WI38 (cell line): ENCODE measurements at regions not wholly inside any gene's neighbourhood (a gene's known extent, or its start where the extent isn't known, plus 50 kb on each side); places are given as distances from the start of the nearest gene placed in this dataset.

ENCODE experiments used
- H3K4me3 ChIP-seq: 2 replicates; pipeline ENCODE4 v1.5.1; 2011; ENCODE audit warnings: low read depth, mild to moderate bottlenecking, control low read depth, low read length
- TF ChIP-seq, protein P1 (sequence below): IDR thresholded peaks from 2 replicates; pipeline ENCODE4 v1.5.1; 2012; ENCODE audit warnings: low read depth, mild to moderate bottlenecking, control low read depth, low read length

DNA sequence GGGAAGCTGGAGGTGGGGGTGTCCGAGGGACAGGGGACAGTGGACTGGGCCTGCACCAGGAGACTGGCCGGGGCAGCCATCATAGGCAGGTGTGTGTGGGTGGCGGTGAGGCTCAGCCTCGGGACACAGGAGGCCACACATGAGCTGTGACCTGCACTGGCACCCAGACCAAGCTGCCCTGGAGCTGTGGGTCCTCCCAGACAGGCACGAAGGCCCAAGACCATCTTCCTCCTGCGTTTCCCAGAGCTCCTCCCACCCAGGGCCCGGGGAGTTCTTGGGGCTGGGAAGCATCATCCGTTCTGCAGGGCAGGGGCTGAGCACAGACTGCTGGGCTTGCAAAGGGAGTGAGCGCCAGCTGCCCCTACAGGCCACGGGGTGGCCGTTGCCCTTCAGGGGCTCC, 87.4 kb downstream of the PDGFA start:
- TF ChIP-seq, protein P1, sequence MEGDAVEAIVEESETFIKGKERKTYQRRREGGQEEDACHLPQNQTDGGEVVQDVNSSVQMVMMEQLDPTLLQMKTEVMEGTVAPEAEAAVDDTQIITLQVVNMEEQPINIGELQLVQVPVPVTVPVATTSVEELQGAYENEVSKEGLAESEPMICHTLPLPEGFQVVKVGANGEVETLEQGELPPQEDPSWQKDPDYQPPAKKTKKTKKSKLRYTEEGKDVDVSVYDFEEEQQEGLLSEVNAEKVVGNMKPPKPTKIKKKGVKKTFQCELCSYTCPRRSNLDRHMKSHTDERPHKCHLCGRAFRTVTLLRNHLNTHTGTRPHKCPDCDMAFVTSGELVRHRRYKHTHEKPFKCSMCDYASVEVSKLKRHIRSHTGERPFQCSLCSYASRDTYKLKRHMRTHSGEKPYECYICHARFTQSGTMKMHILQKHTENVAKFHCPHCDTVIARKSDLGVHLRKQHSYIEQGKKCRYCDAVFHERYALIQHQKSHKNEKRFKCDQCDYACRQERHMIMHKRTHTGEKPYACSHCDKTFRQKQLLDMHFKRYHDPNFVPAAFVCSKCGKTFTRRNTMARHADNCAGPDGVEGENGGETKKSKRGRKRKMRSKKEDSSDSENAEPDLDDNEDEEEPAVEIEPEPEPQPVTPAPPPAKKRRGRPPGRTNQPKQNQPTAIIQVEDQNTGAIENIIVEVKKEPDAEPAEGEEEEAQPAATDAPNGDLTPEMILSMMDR: no peak
- H3K4me3 ChIP-seq: no peak overlapping the region

DNA sequence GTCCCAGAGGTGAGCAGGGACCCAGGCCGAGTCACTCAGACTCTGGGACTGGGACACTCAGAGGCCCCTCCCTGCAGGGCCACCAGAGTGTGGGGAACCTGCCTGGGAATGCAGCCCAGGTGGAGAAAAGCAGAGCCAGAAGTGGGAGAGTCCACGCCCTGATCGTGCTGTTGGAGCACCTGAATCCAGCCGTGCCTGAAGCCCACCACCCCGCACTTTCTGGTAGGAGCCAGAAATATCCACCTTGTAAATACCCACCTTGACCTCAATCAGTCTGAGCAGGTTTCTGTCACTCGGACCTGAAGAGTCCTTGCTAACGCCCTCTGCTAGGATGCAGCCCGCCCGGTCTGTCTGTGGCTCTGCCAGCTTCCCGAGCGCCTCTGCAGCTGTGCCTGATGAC, 86.7 kb downstream of the PDGFA start:
- TF ChIP-seq, protein P1: no peak
- no peak overlapping the region for H3K4me3 ChIP-seq

DNA sequence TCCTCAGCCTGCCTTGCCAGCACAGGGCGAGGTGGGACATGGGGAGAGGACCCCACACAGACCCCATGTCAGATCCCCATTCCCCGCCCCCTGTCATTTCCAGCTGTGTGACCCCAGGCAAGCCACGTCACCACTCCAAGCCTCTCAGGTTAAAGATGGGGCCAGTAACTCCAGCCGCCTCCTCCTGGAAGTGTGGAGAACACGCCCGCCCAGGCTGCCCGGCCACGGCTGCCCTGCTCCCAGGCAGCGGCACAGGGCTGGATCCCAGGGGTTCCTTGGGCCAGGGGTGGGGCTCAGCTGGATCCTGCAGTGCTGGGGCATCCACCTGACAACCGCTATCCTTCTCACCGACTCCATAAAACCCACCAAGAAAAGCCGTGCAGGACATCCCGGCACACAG, 86.1 kb downstream of the PDGFA start:
- no peak overlapping the region for H3K4me3 ChIP-seq
- TF ChIP-seq, protein P1: no peak

DNA sequence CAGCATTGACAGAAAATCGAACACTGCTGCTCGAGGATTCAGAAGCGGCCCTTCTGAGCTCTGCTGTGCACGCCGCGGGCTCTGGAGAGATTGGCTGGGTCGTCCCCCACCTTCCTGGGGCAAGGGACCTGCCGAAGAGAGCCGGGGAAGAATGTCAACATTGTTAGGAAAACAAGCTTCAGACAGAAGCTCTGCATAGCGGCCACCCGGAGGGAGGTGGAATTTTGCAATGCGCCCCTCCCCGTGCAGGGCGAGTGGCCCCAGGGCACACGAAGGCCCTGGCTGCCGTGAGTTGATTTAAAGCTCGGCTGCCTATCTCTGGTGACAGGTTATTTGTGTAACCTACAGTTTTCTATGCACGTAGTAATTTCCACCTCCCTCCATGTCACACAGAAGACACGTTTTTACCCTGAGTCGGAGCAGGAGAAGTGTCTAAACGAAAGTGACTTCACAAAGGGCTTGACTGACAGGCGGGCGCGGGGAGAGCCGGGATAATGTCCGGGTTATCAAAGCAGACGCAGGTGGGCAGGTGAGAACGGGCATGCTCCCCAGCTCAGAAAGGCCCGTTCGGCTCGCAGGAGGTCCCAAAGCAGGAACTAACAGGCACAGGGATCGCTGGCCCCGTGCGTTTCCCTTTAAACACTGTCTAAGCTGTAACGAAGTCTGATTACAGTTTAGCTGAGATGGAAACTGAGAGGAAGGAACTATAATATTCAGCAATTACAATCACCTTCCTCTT, 84.6 kb downstream of the PDGFA start:
- no peak overlapping the region for H3K4me3 ChIP-seq
- TF ChIP-seq, protein P1: no peak

DNA sequence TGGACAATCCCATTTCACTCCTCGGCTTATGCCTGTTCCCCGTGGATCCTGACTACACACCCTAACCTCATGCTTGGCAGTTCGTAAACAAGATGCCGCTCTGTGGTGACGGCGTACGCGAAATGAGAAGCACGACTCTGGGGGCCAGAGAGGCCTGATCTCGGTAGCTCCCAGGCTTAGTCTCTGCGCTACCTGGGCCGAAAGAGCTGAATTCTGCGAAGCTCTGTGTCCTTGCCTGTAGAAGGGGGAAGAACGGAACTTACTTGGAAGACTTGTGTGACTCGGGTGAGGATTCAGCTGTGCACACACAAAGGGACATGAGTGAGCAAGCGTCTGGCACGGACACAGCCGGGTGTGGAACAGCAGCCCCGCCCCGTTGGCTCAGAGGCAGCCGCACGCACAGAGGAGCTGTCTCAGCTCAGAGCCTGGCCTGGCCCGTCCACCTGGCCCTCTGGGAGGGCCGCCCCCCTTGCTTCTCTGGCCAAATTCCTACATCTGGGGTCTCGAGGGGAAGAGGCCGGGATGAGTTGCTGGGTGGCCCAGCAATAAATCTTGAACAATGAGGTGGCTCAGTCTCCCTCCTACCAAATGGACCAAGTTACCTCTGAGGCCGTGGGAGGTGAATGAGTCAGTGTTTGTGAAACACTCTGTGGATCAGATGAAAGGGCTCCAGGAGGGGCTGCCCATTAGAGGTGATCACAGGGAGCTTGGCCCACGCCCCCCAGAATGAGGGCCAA, 83.8 kb downstream of the PDGFA start:
- no peak overlapping the region for H3K4me3 ChIP-seq
- TF ChIP-seq, protein P1: no peak

DNA sequence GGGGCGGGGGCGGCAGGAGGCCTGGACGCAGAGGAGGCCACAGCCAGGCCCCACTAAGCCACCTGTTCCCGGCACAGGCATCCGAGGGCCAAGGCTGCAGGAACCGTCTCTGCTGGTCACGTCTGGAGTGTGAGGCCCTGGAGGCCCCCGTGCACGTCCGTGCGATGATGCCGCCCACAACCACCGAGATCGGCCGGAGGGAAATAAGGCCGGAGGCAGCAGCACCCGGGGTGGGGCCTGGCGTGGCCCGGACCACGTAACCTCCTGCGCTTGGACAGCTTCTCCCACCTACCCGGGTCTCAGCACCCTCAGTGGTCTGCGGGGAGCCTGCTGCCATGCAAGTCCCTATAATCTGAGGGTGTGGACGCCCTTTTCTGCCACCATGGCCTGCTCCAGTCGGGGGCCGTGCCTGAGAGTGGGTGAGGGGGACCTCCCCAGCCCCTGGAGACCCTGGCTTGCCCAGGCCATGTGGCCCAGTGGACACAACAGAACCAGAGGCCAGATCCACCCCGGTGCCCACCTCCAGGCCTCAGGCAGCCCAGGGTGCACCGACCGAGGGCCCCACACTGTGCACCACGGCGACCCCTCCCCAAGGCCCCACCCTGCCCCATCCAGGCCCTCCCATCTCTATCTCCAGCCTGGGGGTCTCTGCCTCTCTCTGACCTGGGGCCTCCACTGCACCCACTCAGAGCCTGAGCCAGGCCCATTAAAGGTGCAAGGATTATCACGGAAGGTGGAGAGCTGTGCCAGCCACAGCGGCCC, 83.1 kb downstream of the PDGFA start:
- TF ChIP-seq, protein P1: no peak
- no peak overlapping the region for H3K4me3 ChIP-seq
